ENCODE measurements at regions not wholly inside any gene's neighbourhood (a gene's known extent, or its start where the extent isn't known, plus 50 kb on each side); places are given as distances from the start of the nearest gene placed in this dataset.

DNA sequence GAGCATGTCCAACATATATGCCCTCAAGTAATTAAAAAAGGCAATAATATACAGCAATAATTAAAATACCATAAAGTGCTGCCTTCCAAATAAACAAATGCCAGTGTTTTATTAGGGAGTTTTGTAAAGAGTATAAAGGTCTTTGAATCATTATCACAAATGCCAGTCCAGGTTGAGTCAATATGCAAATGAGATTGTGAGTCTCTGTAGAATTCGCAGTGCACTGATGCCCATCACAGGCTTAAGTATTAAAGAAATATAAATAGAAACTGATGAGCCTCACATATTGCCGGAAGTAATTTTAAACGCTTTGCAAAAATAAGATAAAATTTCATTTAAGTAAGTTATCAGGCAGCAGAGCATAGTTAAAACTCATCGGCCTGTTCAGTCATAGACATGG lies 205.0 kb upstream of the TECRL start:
- TF ChIP-seq EP300 (IDR thresholded peaks at IDR 0.05; ENCODE audit: borderline replicate concordance) (no peak), ZBTB7A (IDR thresholded peaks at IDR 0.05; ENCODE audit: low read depth) (no peak), RAD21 (IDR thresholded peaks at IDR 0.05; ENCODE audit: low read depth) (no peak), TCF12 (IDR thresholded peaks at IDR 0.05; ENCODE audit: low read depth) (no peak), YY1 (IDR thresholded peaks at IDR 0.05; ENCODE audit: low read depth) (no peak), CREB1 (IDR thresholded peaks at IDR 0.05; ENCODE audit: low read depth) (no peak), TAF1 (IDR thresholded peaks at IDR 0.05; ENCODE audit: low read depth) (no peak), CEBPB (IDR thresholded peaks at IDR 0.05) (no peak), EGR1 (IDR thresholded peaks at IDR 0.05) (no peak), FOXM1 (IDR thresholded peaks at IDR 0.05; ENCODE audit: borderline replicate concordance, low read depth) (no peak)
- TF ChIP-seq, protein P1, sequence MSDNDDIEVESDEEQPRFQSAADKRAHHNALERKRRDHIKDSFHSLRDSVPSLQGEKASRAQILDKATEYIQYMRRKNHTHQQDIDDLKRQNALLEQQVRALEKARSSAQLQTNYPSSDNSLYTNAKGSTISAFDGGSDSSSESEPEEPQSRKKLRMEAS (IDR thresholded peaks at IDR 0.05): no peak
